Right lobe of liver (tissue), 6 donors: ENCODE measurements at regions not wholly inside any gene's neighbourhood (a gene's known extent, or its start where the extent isn't known, plus 50 kb on each side); places are given as distances from the start of the nearest gene placed in this dataset.

Experiments used
- ATAC-seq, 4 donors: fragments of 200-7000 bp; cut with Tn5 transposase; one replicate each; pipeline ENCODE4 v1.9.1; 2020; ENCODE audit warnings: mild to moderate bottlenecking in 4 of 4, moderate library complexity in 4 of 4
- DNase-seq, 3 donors: peaks; one replicate each; pipeline ENCODE4 v3.0.0-alpha.2; 2020
- H3K27ac ChIP-seq, 3 donors: fragments of 200-600 bp; one replicate each; pipeline ENCODE4 v1.8.0; 2022
- H3K27me3 ChIP-seq, 2 donors: fragments of 200-600 bp; one replicate each; pipeline ENCODE4 v1.8.0; 2022
- H3K36me3 ChIP-seq, 4 donors: fragments of 200-600 bp; sonication (generic) in 1 of 4; one replicate each; pipeline versions ENCODE4 v1.5.1 to v1.8.0; 2017 to 2022; ENCODE audit warnings: control low read depth in 1 of 4
- H3K4me1 ChIP-seq, 4 donors: fragments of 200-600 bp; sonication (generic) in 1 of 4; one replicate each; pipeline versions ENCODE4 v1.5.1 to v1.8.0; 2017 to 2022; ENCODE audit warnings: control low read depth in 1 of 4
- H3K4me3 ChIP-seq, 3 donors: fragments of 200-600 bp; one replicate each; pipeline ENCODE4 v1.8.0; 2022
- H3K9me3 ChIP-seq, 4 donors: fragments of 200-600 bp; sonication (generic) in 1 of 4; one replicate each; pipeline versions ENCODE4 v1.5.1 to v1.8.0; 2017 to 2022; ENCODE audit warnings: control low read depth in 1 of 4
- CTCF ChIP-seq, 4 donors: fragments of 200-600 bp in 3 of 4; fragments of 450-650 bp in 1 of 4; IDR thresholded peaks; one replicate each; pipeline versions ENCODE4 v1.5.1 to v1.8.0; 2016 to 2022; ENCODE audit warnings: antibody characterized with exemption in 4 of 4, mild to moderate bottlenecking in 2 of 4
- POLR2A ChIP-seq: fragments of 450-650 bp; IDR thresholded peaks from one replicate; pipeline ENCODE4 v1.6.1; 2017; ENCODE audit warnings: antibody characterized with exemption, mild to moderate bottlenecking
- WGBS: methylation state at CpG from one replicate; pipeline ENCODE4 v1.1.6; 2018; ENCODE audit warnings: low coverage, low lambda C conversion rate; ENCODE audit not compliant: insufficient coverage; ENCODE audit errors: missing lambda C conversion rate; 5-methylcytosine and 5-hydroxymethylcytosine counted together
- intact Hi-C, 2 donors: fragments of 100-400 bp; cut with DNase I; formaldehyde crosslinking; loops; one replicate each; pipeline versions ENCODE4 v1.11.2 to v1.14.1; 2022
- donor health status: DM: no; HTN: yes; CAD: no.
- donor health status: DM: no; HTN: no; CAD: no.
- donor health status: DM: no; HTN: no; CAD: no.
- donor health status: DM: no; HTN: yes; CAD: no.
- donor health status: DM: no; HTN: yes; CAD: no.

- DNase-seq (no peak), ATAC-seq (no peak)
- Histone ChIP-seq H3K4me1 (no peaks in the 10 kb centered on the region), H3K27ac (no peak overlapping the region), H3K27me3 (no peaks in the 10 kb centered on the region), H3K9me3 (no peaks in the 10 kb centered on the region), H3K36me3 (no peaks in the 10 kb centered on the region), H3K4me3 (no peak overlapping the region)
- WGBS, result 94% methylated on average over 1 of the region's 1 CpG
- intact Hi-C loops, result no loop called here
- TF ChIP-seq CTCF (IDR thresholded peaks at IDR 0.05), result no peak
- TF ChIP-seq POLR2A, result no peak
Measured at GRCh38 chr6:50211582-50211981, 161.9 kb upstream of the DEFB112 start.

- H3K27ac ChIP-seq, result no peak overlapping the region
- no peaks in the 10 kb centered on the region for H3K36me3 ChIP-seq
- TF ChIP-seq POLR2A (no peak), CTCF (IDR thresholded peaks at IDR 0.05) (no peak)
- no peaks in the 10 kb centered on the region for H3K27me3 ChIP-seq
- intact Hi-C loops, result no loop called here
- 10% methylated on average over 1 of the region's 1 CpG for WGBS
- H3K4me1 ChIP-seq, result no peaks in the 10 kb centered on the region
- DNase-seq (no peak), ATAC-seq (no peak)
- no peak overlapping the region for H3K4me3 ChIP-seq
- no peaks in the 10 kb centered on the region for H3K9me3 ChIP-seq
Measured at GRCh38 chr6:50213146-50213545, 163.4 kb upstream of the DEFB112 start.

- 28% methylated on average over 2 of the region's 2 CpGs for WGBS
- TF ChIP-seq CTCF (IDR thresholded peaks at IDR 0.05) (no peak), POLR2A (no peak)
- no peaks in the 10 kb centered on the region for H3K36me3 ChIP-seq
- no peak overlapping the region for H3K27ac ChIP-seq
- no peaks in the 10 kb centered on the region for H3K27me3 ChIP-seq
- H3K4me3 ChIP-seq, result no peak overlapping the region
- no peak for DNase-seq
- ATAC-seq, result no peak
- H3K9me3 ChIP-seq, result no peaks in the 10 kb centered on the region
- H3K4me1 ChIP-seq, result no peaks in the 10 kb centered on the region
- intact Hi-C loops, result no loop called here
Measured at GRCh38 chr6:50214937-50215336, 165.2 kb upstream of the DEFB112 start.

- no peak for ATAC-seq
- Histone ChIP-seq H3K4me3 (no peak overlapping the region), H3K27me3 (no peaks in the 10 kb centered on the region), H3K27ac (no peak overlapping the region), H3K9me3 (no peaks in the 10 kb centered on the region), H3K4me1 (no peaks in the 10 kb centered on the region), H3K36me3 (no peaks in the 10 kb centered on the region)
- intact Hi-C loops, result no loop called here
- WGBS, result 50% methylated on average over 3 of the region's 3 CpGs
- TF ChIP-seq CTCF (IDR thresholded peaks at IDR 0.05), result no peak
- TF ChIP-seq POLR2A, result no peak
- no peak for DNase-seq
Measured at GRCh38 chr6:50217841-50218240, 168.1 kb upstream of the DEFB112 start.

- Histone ChIP-seq H3K27me3 (no peaks in the 10 kb centered on the region), H3K27ac (no peak overlapping the region), H3K9me3 (no peaks in the 10 kb centered on the region), H3K4me3 (no peak overlapping the region), H3K4me1 (no peaks in the 10 kb centered on the region), H3K36me3 (no peaks in the 10 kb centered on the region)
- intact Hi-C loops, result no loop called here
- ATAC-seq (no peak), DNase-seq (no peak)
- TF ChIP-seq POLR2A (no peak), CTCF (IDR thresholded peaks at IDR 0.05) (no peak)
Measured at GRCh38 chr6:50236164-50236563, 186.4 kb upstream of the DEFB112 start.
